GM10266 (cell line): ENCODE measurements at regions not wholly inside any gene's neighbourhood (a gene's known extent, or its start where the extent isn't known, plus 50 kb on each side); places are given as distances from the start of the nearest gene placed in this dataset.

Source experiments
- DNase-seq: peaks from one replicate; pipeline ENCODE4 v3.0.0; 2012; ENCODE audit errors: extremely low spot score
- CTCF ChIP-seq: IDR thresholded peaks from 2 replicates; pipeline ENCODE4 v1.5.1; 2012; ENCODE audit warnings: mild to moderate bottlenecking, low read depth; ENCODE audit not compliant: control insufficient read depth, insufficient read depth; ENCODE audit errors: missing control alignments

- DNase-seq, result no peak
- no peak for TF ChIP-seq CTCF
Measured at GRCh38 chr15:59924096-59924495, 80.0 kb upstream of the FOXB1 start.

DNA sequence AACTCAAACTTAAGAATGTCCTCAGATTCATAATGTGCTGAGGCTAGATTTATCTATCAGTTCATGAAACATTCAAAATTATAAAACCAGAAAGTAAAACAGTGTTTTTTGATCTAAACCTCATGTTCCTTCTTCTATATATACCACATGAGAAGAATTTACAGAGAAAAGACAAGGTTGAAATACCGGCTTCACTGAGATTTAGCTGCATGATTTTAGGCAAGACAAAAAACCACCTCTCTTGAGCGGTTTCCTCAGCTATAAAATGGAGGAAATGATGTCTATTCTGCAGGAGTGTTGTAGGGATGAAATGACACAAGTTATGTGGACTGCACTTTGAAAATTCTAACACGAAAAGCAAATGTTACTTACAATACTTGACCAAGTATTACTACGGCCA is 80.6 kb upstream of the FOXB1 start:
- no peak for DNase-seq
- TF ChIP-seq CTCF, result no peak

GRCh38 chr15:59918994-59919951 is 84.8 kb upstream of the FOXB1 start:
- peak; percentile 53 for DNase-seq
- TF ChIP-seq CTCF, result no peak

DNA sequence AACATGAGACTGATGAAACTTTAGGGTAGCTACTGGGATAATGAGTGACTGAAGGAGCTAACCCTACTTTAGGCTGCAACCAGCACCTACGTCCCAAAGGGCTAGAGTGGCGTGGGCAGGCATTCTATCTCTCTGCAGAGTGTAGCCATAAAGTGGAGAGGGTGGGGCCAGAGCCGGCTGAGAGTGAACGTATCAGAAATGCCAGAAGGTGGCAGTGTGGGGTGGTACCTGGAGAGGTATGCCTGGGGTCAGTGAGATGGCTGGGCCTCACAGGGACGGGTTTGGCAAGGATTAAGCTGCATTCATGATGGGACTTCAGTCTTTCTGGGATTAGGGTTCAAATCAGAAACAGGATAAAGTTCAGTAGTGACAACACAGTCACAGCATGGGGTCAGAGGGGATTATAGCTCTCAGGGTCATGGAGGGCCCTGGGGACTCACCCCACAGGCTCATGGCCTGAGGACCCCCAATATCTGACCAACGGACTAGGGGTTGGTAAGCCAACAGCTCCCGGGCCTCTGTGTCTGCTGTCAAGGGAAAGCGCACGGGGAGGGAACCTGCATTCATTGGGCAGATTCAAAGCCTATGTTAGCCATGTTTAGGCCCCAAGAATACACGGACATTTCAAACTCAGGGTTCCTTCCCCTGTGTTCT is 86.5 kb upstream of the FOXB1 start:
- peak; percentile 71 for TF ChIP-seq CTCF
- peak; percentile 65 for DNase-seq

DNA sequence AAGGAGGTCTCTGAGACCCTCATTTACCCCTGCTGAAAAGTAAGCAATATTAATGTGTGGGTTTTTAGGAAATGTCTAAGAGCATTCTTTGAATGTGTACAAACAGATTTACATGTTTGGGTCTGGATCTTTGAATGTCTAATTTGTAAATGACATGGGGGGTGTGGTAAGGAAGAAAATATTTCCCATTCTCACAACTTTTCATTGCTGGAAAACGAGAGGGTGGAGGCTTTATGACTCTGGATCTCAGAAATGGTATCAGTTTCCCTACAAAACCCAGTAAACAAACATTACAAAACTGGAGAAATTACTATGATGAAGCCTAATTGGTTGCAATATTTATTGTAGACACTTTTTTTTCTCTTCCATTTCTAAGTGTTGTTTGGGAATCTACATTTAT is 98.1 kb upstream of the FOXB1 start:
- TF ChIP-seq CTCF, result no peak
- DNase-seq, result no peak

- no peak for TF ChIP-seq CTCF
- no peak for DNase-seq
Measured at GRCh38 chr15:59905176-59905575, 98.9 kb upstream of the FOXB1 start.
